ENCODE measurements at regions not wholly inside any gene's neighbourhood (a gene's known extent, or its start where the extent isn't known, plus 50 kb on each side); places are given as distances from the start of the nearest gene placed in this dataset.

DNA sequence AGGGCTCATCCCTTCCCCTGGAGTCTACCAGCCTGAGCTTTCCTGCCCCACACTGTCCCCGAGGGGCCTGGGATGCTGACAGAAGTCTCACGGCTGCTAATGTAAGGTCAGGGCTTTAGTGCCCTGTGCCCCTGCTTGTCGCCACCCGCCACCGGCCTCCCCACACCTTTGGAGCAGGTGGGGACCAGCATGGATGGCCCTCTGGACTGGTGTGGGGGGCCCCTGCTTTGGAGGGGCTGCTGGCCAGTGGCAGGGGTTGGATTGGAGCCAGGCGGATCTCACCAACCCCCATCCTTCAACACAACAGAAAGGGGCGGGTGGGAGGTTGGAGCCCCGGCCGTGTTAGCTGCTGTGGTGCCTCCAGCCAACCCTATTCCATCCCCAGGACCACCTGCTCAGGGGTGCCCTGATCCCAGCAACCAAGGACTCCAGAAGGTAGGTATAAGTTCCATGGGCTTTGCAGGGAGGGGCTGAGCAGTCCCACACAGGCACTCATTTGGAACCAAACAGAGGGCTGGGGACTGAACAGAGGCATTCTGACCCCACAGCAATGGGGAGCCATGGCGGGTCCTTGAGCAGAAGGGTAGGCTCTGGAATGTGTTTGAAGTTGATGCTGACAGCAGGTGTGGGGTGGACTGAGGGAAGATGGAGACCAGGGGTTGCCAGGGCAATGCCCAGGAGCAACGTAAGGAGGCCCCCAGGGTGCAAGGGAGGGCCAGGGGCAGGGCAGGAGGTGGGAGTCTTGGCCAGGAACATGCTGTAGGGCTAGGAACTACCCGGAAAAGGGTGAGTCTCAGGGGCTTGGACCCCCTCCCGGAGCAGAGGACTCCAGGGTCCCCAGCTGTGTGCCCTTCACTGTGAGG is 145.1 kb upstream of the C14orf180 start:
- no peaks in the 10 kb centered on the region for H3K36me3 ChIP-seq (ENCODE audit: insufficient read depth, low read length, poor library complexity, severe bottlenecking)
- no peaks in the 10 kb centered on the region for H3K9me3 ChIP-seq (ENCODE audit: low read depth, low read length, poor library complexity, severe bottlenecking)
- H3K27me3 ChIP-seq (replicated peaks; ENCODE audit: insufficient read depth, low read depth, low read length, poor library complexity) = peaks cover under 1% of the 10 kb centered on the region
- no peak for TF ChIP-seq EZH2 (IDR thresholded peaks at IDR 0.05; ENCODE audit: borderline replicate concordance, low read depth, low read length, poor library complexity, severe bottlenecking)
- ChIA-PET POLR2A (ENCODE audit: low non-redundant PET) (no interaction called here), CTCF (no interaction called here)
- H3K4me3 ChIP-seq (ENCODE audit: low read depth, low read length, poor library complexity, severe bottlenecking) = no peak overlapping the region
- intact Hi-C loops (cut with micrococcal nuclease; ENCODE audit: unreplicated experiment) = no loop called here
- no peaks in the 10 kb centered on the region for H3K4me1 ChIP-seq (ENCODE audit: insufficient read depth, low read length, poor library complexity, severe bottlenecking)
- H3K27ac ChIP-seq (ENCODE audit: low read depth, low read length, poor library complexity, severe bottlenecking) = no peak overlapping the region
- no TSS peak for BruUV-seq (replicated peaks)
- DNase-seq (ENCODE audit: low spot score) = no peak

DNA sequence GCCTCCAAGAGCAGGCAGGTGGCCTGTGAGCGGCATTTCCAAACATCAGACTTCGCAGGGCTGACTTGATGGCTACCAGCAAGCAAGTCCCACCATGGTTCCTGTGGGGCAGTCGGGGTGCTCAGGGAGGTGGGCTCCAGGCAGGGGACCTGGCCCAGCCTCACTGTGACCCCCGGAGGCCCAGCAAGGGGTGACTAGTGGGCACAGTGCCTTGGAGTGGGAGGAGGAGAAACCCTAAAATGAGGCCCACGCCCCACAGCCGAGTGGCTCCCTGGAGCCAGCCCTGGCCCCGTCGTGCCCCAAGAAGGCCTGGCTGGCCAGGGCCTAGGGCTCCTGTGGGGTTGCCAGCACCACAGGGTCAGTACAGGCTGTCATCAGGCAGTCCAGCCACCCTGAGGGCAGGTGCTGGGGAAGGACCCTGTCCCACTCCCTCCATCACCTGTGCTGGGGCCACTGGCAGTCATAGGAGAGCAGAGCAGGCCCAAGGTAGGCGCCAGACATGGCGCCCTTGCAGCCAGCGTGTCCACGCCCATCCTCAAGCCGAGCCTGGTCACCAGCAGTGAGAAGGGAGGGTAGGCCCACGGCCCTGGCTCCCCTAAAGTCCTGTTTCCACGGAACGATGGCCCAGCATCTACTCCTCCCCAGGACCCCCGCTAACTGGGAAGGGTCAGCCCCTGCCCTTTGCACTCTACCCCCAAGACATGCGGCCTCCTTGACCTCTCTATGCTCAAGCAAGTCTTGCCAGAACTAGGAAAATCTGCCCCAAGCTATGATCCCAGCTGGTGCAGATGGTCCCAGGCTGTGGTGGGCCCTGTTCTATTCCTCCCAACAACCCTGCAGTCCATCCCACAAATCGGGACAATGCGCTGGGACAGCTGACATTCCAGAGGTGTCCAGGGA is 144.2 kb upstream of the C14orf180 start:
- intact Hi-C loops (cut with micrococcal nuclease; ENCODE audit: unreplicated experiment) = no loop called here
- H3K27ac ChIP-seq (ENCODE audit: low read depth, low read length, poor library complexity, severe bottlenecking) = no peak overlapping the region
- H3K9me3 ChIP-seq (ENCODE audit: low read depth, low read length, poor library complexity, severe bottlenecking) = no peaks in the 10 kb centered on the region
- BruUV-seq (replicated peaks) = no TSS peak
- H3K36me3 ChIP-seq (ENCODE audit: insufficient read depth, low read length, poor library complexity, severe bottlenecking) = no peaks in the 10 kb centered on the region
- peaks cover 2% of the 10 kb centered on the region for H3K27me3 ChIP-seq (replicated peaks; ENCODE audit: insufficient read depth, low read depth, low read length, poor library complexity)
- DNase-seq (ENCODE audit: low spot score) = no peak
- H3K4me3 ChIP-seq (ENCODE audit: low read depth, low read length, poor library complexity, severe bottlenecking) = no peak overlapping the region
- TF ChIP-seq EZH2 (IDR thresholded peaks at IDR 0.05; ENCODE audit: borderline replicate concordance, low read depth, low read length, poor library complexity, severe bottlenecking) = no peak
- TF ChIP-seq, protein P1, sequence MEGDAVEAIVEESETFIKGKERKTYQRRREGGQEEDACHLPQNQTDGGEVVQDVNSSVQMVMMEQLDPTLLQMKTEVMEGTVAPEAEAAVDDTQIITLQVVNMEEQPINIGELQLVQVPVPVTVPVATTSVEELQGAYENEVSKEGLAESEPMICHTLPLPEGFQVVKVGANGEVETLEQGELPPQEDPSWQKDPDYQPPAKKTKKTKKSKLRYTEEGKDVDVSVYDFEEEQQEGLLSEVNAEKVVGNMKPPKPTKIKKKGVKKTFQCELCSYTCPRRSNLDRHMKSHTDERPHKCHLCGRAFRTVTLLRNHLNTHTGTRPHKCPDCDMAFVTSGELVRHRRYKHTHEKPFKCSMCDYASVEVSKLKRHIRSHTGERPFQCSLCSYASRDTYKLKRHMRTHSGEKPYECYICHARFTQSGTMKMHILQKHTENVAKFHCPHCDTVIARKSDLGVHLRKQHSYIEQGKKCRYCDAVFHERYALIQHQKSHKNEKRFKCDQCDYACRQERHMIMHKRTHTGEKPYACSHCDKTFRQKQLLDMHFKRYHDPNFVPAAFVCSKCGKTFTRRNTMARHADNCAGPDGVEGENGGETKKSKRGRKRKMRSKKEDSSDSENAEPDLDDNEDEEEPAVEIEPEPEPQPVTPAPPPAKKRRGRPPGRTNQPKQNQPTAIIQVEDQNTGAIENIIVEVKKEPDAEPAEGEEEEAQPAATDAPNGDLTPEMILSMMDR (conservative IDR thresholded peaks at IDR 0.05; ENCODE audit: low read depth, low read length) = no peak
- CTCF ChIA-PET = no interaction called here
- POLR2A ChIA-PET (ENCODE audit: low non-redundant PET) = no interaction called here
- H3K4me1 ChIP-seq (ENCODE audit: insufficient read depth, low read length, poor library complexity, severe bottlenecking) = no peaks in the 10 kb centered on the region

DNA sequence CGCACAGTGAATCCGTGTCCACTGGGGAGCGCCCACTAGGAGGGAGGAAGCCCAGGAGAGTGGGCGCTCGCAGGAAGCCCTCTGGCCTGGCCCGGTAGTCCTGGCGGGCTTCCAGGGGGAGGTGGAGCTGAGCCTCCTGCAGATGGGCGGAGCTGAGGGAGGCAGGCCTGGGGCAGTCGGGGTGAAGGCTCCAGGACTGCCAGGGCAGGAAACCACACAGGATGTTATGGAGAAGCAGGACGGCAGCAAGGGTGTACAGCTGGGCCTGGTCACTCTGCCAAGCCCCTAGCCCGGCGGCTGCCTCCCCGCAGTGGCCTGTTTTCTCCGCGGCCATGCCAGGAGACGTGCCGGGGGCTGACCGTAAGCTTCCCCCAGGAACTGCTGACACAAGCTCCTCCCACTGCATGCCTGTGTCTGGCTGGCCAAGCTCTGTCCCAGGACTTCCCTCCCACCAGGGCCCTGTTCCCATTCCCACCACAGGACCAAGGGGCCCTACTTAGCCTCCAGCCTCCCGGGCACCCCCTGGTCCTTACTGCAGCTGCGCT is 143.4 kb upstream of the C14orf180 start:
- POLR2A ChIA-PET (ENCODE audit: low non-redundant PET) = no interaction called here
- no TSS peak for BruUV-seq (replicated peaks)

More for the DNA sequence above, 143.4 kb upstream of the C14orf180 start:
- intact Hi-C loops (cut with micrococcal nuclease; ENCODE audit: unreplicated experiment) = no loop called here
- H3K4me3 ChIP-seq (ENCODE audit: low read depth, low read length, poor library complexity, severe bottlenecking) = no peak overlapping the region
- H3K27me3 ChIP-seq (replicated peaks; ENCODE audit: insufficient read depth, low read depth, low read length, poor library complexity) = peaks cover 2% of the 10 kb centered on the region
- H3K27ac ChIP-seq (ENCODE audit: low read depth, low read length, poor library complexity, severe bottlenecking) = no peak overlapping the region
- H3K9me3 ChIP-seq (ENCODE audit: low read depth, low read length, poor library complexity, severe bottlenecking) = no peaks in the 10 kb centered on the region
- no peak for TF ChIP-seq EZH2 (IDR thresholded peaks at IDR 0.05; ENCODE audit: borderline replicate concordance, low read depth, low read length, poor library complexity, severe bottlenecking)
- TF ChIP-seq, protein P1 (conservative IDR thresholded peaks at IDR 0.05; ENCODE audit: low read depth, low read length) = no peak
- no peaks in the 10 kb centered on the region for H3K4me1 ChIP-seq (ENCODE audit: insufficient read depth, low read length, poor library complexity, severe bottlenecking)
- no peak for DNase-seq (ENCODE audit: low spot score)
- CTCF ChIA-PET = no interaction called here
- no peaks in the 10 kb centered on the region for H3K36me3 ChIP-seq (ENCODE audit: insufficient read depth, low read length, poor library complexity, severe bottlenecking)
